ENCODE measurements at regions not wholly inside any gene's neighbourhood (a gene's known extent, or its start where the extent isn't known, plus 50 kb on each side); places are given as distances from the start of the nearest gene placed in this dataset.

DNA sequence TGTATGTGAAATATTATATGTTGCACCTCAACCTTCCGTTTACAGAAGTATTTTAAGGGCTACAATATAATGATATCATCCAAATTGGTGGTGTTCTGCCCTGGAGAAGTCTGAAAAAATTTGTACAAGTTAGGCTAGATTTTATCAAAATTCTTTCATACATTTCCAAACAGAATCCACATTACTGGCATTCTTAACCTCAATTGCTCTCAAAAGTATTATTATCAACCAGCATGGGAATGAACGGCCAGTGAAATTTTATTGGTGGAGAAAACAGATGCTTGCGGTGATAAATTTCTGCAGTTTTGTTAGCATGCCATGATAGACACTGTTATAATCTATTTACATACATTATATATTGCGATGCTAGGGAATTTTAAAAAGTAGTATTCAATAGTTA is 88.3 kb upstream of the TFPI start:
- Histone ChIP-seq H3K27me3 (replicated peaks in 2 of 5; ENCODE audit: control insufficient read depth in 4 of 5, insufficient read depth in 5 of 5, low read length in 4 of 5) (no peaks in the 10 kb centered on the region), H3K27ac (ENCODE audit: insufficient read depth in 1 of 2, low read depth in 1 of 2, low read length in 2 of 2, poor library complexity in 1 of 2, severe bottlenecking in 2 of 2) (no peak overlapping the region), H3K4me3 (ENCODE audit: control insufficient read depth in 1 of 7, extremely low read depth in 1 of 7, insufficient read depth in 4 of 7, low read depth in 2 of 7, low read length in 6 of 7) (no peak overlapping the region), H3K9me3 (ENCODE audit: control extremely low read depth in 1 of 5, control insufficient read depth in 4 of 5, insufficient read depth in 2 of 5, low read depth in 1 of 5, low read length in 4 of 5) (no peaks in the 10 kb centered on the region), H3K36me3 (ENCODE audit: control insufficient read depth in 4 of 4, insufficient read depth in 4 of 4, low read length in 3 of 4) (no peaks in the 10 kb centered on the region), H3K4me1 (ENCODE audit: control extremely low read depth in 1 of 4, control insufficient read depth in 4 of 4, insufficient read depth in 4 of 4, low read length in 3 of 4) (no peaks in the 10 kb centered on the region)
- WGBS (ENCODE audit: insufficient coverage): no CpG with 5 or more reads among the region's 4 CpGs
- no peak for DNase-seq
- POLR2A ChIA-PET: no interaction called here
- CTCF ChIA-PET: no interaction called here

DNA sequence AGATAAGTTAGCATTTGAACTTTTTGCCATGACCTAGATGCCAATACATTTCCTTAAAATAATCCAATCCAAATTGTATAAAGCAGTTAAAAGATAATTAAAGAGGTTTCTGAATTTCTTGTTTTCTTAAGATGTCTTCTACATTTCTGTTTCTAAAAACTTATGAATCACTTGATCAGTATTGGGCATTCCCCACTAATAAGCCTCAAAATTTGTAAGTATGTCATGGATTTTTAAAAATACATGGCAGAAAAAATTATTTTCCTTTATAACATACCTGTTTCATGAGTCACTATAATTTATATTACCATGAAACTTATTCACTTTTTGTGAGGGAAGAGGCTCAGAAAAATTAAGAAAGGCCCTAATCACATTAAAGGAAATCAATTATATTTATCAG is 90.3 kb upstream of the TFPI start:
- no peaks in the 10 kb centered on the region for H3K36me3 ChIP-seq (ENCODE audit: control insufficient read depth in 4 of 4, insufficient read depth in 4 of 4, low read length in 3 of 4)
- DNase-seq: no peak
- H3K9me3 ChIP-seq (ENCODE audit: control extremely low read depth in 1 of 5, control insufficient read depth in 4 of 5, insufficient read depth in 2 of 5, low read depth in 1 of 5, low read length in 4 of 5): no peaks in the 10 kb centered on the region
- no peak overlapping the region for H3K27ac ChIP-seq (ENCODE audit: insufficient read depth in 1 of 2, low read depth in 1 of 2, low read length in 2 of 2, poor library complexity in 1 of 2, severe bottlenecking in 2 of 2)
- H3K4me1 ChIP-seq (ENCODE audit: control extremely low read depth in 1 of 4, control insufficient read depth in 4 of 4, insufficient read depth in 4 of 4, low read length in 3 of 4): no peaks in the 10 kb centered on the region
- POLR2A ChIA-PET: no interaction called here
- H3K4me3 ChIP-seq (ENCODE audit: control insufficient read depth in 1 of 7, extremely low read depth in 1 of 7, insufficient read depth in 4 of 7, low read depth in 2 of 7, low read length in 6 of 7): no peak overlapping the region
- CTCF ChIA-PET: no interaction called here
- H3K27me3 ChIP-seq (replicated peaks in 2 of 5; ENCODE audit: control insufficient read depth in 4 of 5, insufficient read depth in 5 of 5, low read length in 4 of 5): no peaks in the 10 kb centered on the region

DNA sequence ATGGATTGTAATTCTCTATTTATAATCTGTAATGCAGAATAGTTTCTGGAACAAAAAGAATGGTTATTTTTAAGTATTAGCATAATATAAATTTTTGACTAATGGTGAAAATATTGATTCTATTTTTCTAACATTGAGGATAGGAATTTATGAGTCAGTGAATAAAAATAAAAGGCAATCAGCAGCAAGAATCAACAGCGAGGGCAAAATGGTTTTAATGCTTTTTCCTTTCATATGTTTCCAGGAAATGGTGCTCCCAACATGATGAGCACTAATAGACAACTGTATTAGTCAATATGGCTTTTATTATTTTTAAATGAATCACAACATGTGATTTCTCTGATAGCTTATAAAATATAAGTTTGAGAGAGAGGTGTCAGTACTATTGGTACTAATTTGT is 90.7 kb upstream of the TFPI start:
- Histone ChIP-seq H3K36me3 (ENCODE audit: control insufficient read depth in 4 of 4, insufficient read depth in 4 of 4, low read length in 3 of 4) (no peaks in the 10 kb centered on the region), H3K4me1 (ENCODE audit: control extremely low read depth in 1 of 4, control insufficient read depth in 4 of 4, insufficient read depth in 4 of 4, low read length in 3 of 4) (no peaks in the 10 kb centered on the region), H3K9me3 (ENCODE audit: control extremely low read depth in 1 of 5, control insufficient read depth in 4 of 5, insufficient read depth in 2 of 5, low read depth in 1 of 5, low read length in 4 of 5) (no peaks in the 10 kb centered on the region), H3K27ac (ENCODE audit: insufficient read depth in 1 of 2, low read depth in 1 of 2, low read length in 2 of 2, poor library complexity in 1 of 2, severe bottlenecking in 2 of 2) (no peak overlapping the region), H3K4me3 (ENCODE audit: control insufficient read depth in 1 of 7, extremely low read depth in 1 of 7, insufficient read depth in 4 of 7, low read depth in 2 of 7, low read length in 6 of 7) (no peak overlapping the region), H3K27me3 (replicated peaks in 2 of 5; ENCODE audit: control insufficient read depth in 4 of 5, insufficient read depth in 5 of 5, low read length in 4 of 5) (no peaks in the 10 kb centered on the region)
- CTCF ChIA-PET: no interaction called here
- WGBS (ENCODE audit: insufficient coverage): no CpG with 5 or more reads among the region's 1 CpG
- DNase-seq: no peak
- POLR2A ChIA-PET: no interaction called here

DNA sequence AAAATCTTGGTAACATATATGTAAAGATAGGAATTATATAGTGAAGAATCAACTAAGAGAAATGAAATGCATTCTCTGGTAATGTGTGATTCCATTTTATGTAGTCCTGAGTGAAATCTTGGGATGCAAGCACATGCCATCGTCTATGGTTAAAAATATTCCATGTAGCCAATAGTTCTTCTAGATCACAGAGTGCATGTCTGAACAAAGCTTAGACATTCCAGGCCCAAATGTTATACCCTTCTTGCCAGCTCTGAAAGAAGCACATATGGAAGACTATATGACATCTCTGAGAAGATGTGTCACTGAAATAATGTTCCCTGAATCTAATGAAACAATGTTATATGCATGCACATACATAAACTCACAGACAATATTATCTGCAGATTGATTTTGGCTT is 92.3 kb upstream of the TFPI start:
- ChIA-PET CTCF (interaction anchor here (1.4 kb wide), 1 partner anchor 13 kb away, joined by 4 read pairs; no protein-coding TSS in a partner anchor), POLR2A (no interaction called here)
- WGBS (ENCODE audit: insufficient coverage): 100% methylated on average over 1 of the region's 1 CpG

DNA sequence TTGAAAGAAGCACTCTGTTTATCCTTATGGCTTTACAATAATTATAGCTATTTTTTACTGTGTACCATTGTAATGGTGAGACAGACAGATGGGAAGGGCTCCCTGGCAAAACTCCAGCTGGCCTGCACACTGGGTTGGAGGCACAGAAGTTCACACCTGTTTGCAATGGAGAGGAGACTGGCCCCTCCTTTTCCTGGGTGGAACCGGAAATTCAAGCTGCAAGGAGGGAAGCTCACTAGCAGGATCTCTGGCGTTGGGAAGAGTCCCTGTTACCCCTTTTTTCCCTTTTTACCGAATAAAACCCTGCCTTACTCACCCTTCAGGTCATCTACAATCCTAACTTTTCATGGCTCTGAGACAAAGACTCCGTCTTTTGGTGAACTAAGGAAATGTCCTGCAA is 100.3 kb upstream of the TFPI start:
- POLR2A ChIA-PET: no interaction called here
- Histone ChIP-seq H3K27me3 (replicated peaks in 2 of 5; ENCODE audit: control insufficient read depth in 4 of 5, insufficient read depth in 5 of 5, low read length in 4 of 5) (no peaks in the 10 kb centered on the region), H3K4me1 (ENCODE audit: control extremely low read depth in 1 of 4, control insufficient read depth in 4 of 4, insufficient read depth in 4 of 4, low read length in 3 of 4) (no peaks in the 10 kb centered on the region), H3K36me3 (ENCODE audit: control insufficient read depth in 4 of 4, insufficient read depth in 4 of 4, low read length in 3 of 4) (no peaks in the 10 kb centered on the region), H3K4me3 (ENCODE audit: control insufficient read depth in 1 of 7, extremely low read depth in 1 of 7, insufficient read depth in 4 of 7, low read depth in 2 of 7, low read length in 6 of 7) (no peak overlapping the region), H3K9me3 (ENCODE audit: control extremely low read depth in 1 of 5, control insufficient read depth in 4 of 5, insufficient read depth in 2 of 5, low read depth in 1 of 5, low read length in 4 of 5) (no peaks in the 10 kb centered on the region), H3K27ac (ENCODE audit: insufficient read depth in 1 of 2, low read depth in 1 of 2, low read length in 2 of 2, poor library complexity in 1 of 2, severe bottlenecking in 2 of 2) (no peak overlapping the region)
- 90% methylated on average over 2 of the region's 4 CpGs for WGBS (ENCODE audit: insufficient coverage)
- no peak for DNase-seq
- CTCF ChIA-PET: interaction anchor here (1.1 kb wide), 1 partner anchor 9 kb away, joined by 3 read pairs; no protein-coding TSS in a partner anchor

More for the DNA sequence above, 92.3 kb upstream of the TFPI start:
- Histone ChIP-seq H3K27me3 (replicated peaks in 2 of 5; ENCODE audit: control insufficient read depth in 4 of 5, insufficient read depth in 5 of 5, low read length in 4 of 5) (no peaks in the 10 kb centered on the region), H3K4me3 (ENCODE audit: control insufficient read depth in 1 of 7, extremely low read depth in 1 of 7, insufficient read depth in 4 of 7, low read depth in 2 of 7, low read length in 6 of 7) (no peak overlapping the region), H3K27ac (ENCODE audit: insufficient read depth in 1 of 2, low read depth in 1 of 2, low read length in 2 of 2, poor library complexity in 1 of 2, severe bottlenecking in 2 of 2) (no peak overlapping the region), H3K4me1 (ENCODE audit: control extremely low read depth in 1 of 4, control insufficient read depth in 4 of 4, insufficient read depth in 4 of 4, low read length in 3 of 4) (no peaks in the 10 kb centered on the region), H3K36me3 (ENCODE audit: control insufficient read depth in 4 of 4, insufficient read depth in 4 of 4, low read length in 3 of 4) (no peaks in the 10 kb centered on the region), H3K9me3 (ENCODE audit: control extremely low read depth in 1 of 5, control insufficient read depth in 4 of 5, insufficient read depth in 2 of 5, low read depth in 1 of 5, low read length in 4 of 5) (no peaks in the 10 kb centered on the region)
- no peak for DNase-seq

DNA sequence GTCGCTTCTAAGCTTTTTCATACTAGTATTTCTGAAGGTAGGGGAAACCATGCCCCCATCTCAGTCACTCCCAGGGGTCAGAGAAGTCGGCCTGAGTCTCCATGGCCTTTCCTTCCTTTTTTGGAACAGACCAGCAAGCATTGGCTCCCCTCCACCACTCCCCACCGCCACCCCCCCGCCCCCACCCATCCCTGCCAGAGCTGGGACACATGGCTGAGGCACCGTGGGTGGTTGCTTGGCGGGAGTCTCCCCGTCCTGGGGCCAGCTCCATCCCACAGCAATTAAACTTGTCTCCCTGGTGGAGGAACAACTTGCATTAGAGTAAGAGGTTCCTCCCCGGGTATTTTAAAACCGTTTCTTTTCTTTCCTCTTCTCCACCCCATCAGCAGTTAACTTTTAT is 100.8 kb upstream of the TFPI start:
- CTCF ChIA-PET: interaction anchor here (1.1 kb wide), 2 partner anchors 9 to 35 kb away, joined by 3 read pairs; no protein-coding TSS in a partner anchor
- Histone ChIP-seq H3K4me1 (ENCODE audit: control extremely low read depth in 1 of 4, control insufficient read depth in 4 of 4, insufficient read depth in 4 of 4, low read length in 3 of 4) (no peaks in the 10 kb centered on the region), H3K27me3 (replicated peaks in 2 of 5; ENCODE audit: control insufficient read depth in 4 of 5, insufficient read depth in 5 of 5, low read length in 4 of 5) (no peaks in the 10 kb centered on the region), H3K4me3 (ENCODE audit: control insufficient read depth in 1 of 7, extremely low read depth in 1 of 7, insufficient read depth in 4 of 7, low read depth in 2 of 7, low read length in 6 of 7) (no peak overlapping the region), H3K9me3 (ENCODE audit: control extremely low read depth in 1 of 5, control insufficient read depth in 4 of 5, insufficient read depth in 2 of 5, low read depth in 1 of 5, low read length in 4 of 5) (no peaks in the 10 kb centered on the region), H3K36me3 (ENCODE audit: control insufficient read depth in 4 of 4, insufficient read depth in 4 of 4, low read length in 3 of 4) (no peaks in the 10 kb centered on the region), H3K27ac (ENCODE audit: insufficient read depth in 1 of 2, low read depth in 1 of 2, low read length in 2 of 2, poor library complexity in 1 of 2, severe bottlenecking in 2 of 2) (no peak overlapping the region)
- no peak for DNase-seq
- 100% methylated on average over 4 of the region's 9 CpGs for WGBS (ENCODE audit: insufficient coverage)
- POLR2A ChIA-PET: no interaction called here

DNA sequence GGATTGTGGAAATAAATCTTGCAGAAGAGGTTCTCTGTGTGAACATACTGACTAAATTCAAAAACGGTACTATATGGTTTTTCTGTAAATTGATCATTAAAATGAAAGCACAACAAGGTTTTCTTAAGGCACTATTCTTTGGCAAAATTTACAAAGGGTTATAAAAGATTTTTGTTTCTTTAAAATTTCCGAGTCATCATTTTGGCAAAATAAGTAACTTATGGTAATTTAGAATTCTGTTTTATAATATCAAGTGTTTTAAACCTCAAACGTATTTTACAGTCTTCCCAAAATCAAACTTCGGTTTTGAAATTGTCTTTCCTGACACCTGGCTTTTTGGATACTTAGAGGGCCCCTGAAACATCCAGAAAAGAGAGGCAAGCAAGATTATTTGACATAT is 101.9 kb upstream of the TFPI start:
- no peak overlapping the region for H3K4me3 ChIP-seq (ENCODE audit: control insufficient read depth in 1 of 7, extremely low read depth in 1 of 7, insufficient read depth in 4 of 7, low read depth in 2 of 7, low read length in 6 of 7)
- POLR2A ChIA-PET: no interaction called here
- H3K9me3 ChIP-seq (ENCODE audit: control extremely low read depth in 1 of 5, control insufficient read depth in 4 of 5, insufficient read depth in 2 of 5, low read depth in 1 of 5, low read length in 4 of 5): no peaks in the 10 kb centered on the region
- CTCF ChIA-PET: interaction anchor here (1.1 kb wide), 1 partner anchor 34 kb away, joined by 3 read pairs; no protein-coding TSS in a partner anchor
- no peaks in the 10 kb centered on the region for H3K36me3 ChIP-seq (ENCODE audit: control insufficient read depth in 4 of 4, insufficient read depth in 4 of 4, low read length in 3 of 4)
- DNase-seq: no peak
- no peak overlapping the region for H3K27ac ChIP-seq (ENCODE audit: insufficient read depth in 1 of 2, low read depth in 1 of 2, low read length in 2 of 2, poor library complexity in 1 of 2, severe bottlenecking in 2 of 2)
- H3K4me1 ChIP-seq (ENCODE audit: control extremely low read depth in 1 of 4, control insufficient read depth in 4 of 4, insufficient read depth in 4 of 4, low read length in 3 of 4): no peaks in the 10 kb centered on the region
- H3K27me3 ChIP-seq (replicated peaks in 2 of 5; ENCODE audit: control insufficient read depth in 4 of 5, insufficient read depth in 5 of 5, low read length in 4 of 5): no peaks in the 10 kb centered on the region
- WGBS (ENCODE audit: insufficient coverage): no CpG with 5 or more reads among the region's 4 CpGs
